WI38 (cell line): ENCODE measurements at regions not wholly inside any gene's neighbourhood (a gene's known extent, or its start where the extent isn't known, plus 50 kb on each side); places are given as distances from the start of the nearest gene placed in this dataset.

Experiments
- H3K4me3 ChIP-seq: 2 replicates; pipeline ENCODE4 v1.5.1; 2011; ENCODE audit warnings: low read depth, mild to moderate bottlenecking, control low read depth, low read length
- TF ChIP-seq, protein P1 (sequence below): IDR thresholded peaks from 2 replicates; pipeline ENCODE4 v1.5.1; 2012; ENCODE audit warnings: low read depth, mild to moderate bottlenecking, control low read depth, low read length

DNA sequence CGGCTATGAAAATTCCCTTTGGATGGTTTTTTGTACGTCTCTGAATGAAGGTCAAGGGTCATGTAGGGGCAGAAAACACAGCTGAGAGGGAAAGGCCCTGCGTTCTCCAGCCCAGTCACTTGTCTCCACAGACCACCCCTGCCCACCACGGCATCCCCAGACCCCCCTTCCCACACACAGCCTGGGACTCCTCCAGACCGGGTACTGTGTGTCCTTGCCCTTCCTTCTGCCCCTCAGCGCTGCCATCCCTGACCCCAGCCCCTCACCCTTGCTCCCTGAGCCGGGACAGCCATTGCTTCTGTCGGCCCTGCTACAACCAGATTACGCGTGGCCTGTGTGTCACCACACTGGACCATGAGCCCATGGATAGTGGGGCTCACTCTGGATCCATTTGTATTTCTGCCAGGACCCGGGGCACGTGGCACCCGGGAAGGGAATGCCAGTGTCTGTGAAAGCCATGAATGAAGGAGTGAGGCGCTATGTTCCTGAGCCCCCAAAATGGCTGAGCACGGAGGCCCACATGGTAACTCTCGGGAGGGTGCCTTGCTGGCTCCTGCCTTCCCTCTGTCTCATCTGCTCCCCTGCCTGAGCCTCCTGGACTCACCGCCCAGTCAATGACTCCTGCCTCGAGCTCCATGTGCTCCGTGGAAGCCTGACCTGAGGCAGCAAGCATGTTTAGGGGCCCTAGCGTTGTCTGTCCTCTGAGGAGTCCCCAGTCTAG is 139.1 kb upstream of the FOXF1 start:
- TF ChIP-seq, protein P1, sequence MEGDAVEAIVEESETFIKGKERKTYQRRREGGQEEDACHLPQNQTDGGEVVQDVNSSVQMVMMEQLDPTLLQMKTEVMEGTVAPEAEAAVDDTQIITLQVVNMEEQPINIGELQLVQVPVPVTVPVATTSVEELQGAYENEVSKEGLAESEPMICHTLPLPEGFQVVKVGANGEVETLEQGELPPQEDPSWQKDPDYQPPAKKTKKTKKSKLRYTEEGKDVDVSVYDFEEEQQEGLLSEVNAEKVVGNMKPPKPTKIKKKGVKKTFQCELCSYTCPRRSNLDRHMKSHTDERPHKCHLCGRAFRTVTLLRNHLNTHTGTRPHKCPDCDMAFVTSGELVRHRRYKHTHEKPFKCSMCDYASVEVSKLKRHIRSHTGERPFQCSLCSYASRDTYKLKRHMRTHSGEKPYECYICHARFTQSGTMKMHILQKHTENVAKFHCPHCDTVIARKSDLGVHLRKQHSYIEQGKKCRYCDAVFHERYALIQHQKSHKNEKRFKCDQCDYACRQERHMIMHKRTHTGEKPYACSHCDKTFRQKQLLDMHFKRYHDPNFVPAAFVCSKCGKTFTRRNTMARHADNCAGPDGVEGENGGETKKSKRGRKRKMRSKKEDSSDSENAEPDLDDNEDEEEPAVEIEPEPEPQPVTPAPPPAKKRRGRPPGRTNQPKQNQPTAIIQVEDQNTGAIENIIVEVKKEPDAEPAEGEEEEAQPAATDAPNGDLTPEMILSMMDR: no peak

DNA sequence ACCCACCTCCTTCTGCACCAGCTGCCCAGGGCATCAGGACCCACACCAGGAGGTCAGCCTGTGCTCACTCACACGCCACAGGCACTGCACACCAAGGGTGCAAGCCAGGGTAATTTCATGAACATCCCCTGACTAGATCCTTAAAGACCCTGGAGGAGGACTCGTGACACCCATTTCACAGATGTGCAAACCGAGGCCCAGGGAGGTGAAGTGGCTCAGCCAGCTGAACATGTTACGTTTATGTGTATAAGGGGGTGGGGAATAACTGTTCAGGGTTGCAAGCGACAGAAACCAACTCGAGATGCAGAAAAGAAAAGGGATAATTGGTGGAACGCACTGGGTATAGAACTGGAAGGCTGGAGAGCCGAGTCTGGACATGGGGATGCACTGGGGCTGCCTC is 138.1 kb upstream of the FOXF1 start:
- TF ChIP-seq, protein P1: no peak
- no peak overlapping the region for H3K4me3 ChIP-seq

More for the DNA sequence above, 139.1 kb upstream of the FOXF1 start:
- no peak overlapping the region for H3K4me3 ChIP-seq

DNA sequence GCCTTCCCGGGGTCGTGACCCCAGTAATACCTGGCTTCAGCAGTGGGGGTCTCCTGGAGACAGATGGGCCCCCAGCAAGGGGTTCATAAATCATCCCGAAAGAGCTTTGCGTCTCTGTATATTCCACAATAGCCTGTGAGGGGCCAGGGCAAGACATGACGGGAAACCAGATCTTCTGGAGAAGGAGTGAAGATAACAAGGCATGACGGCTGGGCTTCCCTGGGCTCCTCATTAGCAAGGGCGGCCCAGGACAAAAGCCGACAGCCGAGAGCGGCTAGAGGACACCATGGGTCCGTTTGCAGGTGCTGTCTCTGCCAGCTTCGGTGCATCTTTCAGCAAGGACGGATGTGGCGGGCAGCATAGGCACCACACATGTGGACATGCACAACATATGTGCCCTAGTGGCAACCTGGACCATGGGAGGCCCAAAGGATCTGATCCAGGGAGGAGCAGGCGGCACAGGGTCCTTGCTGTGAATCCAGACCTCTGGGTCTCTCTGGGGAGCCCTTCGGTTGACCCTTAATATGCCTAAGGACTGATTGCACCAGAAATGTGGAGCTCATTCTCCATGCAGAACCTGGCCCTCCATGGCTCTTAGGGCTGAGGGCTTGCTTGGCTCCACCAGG is 136.9 kb upstream of the FOXF1 start:
- H3K4me3 ChIP-seq: no peak overlapping the region

DNA sequence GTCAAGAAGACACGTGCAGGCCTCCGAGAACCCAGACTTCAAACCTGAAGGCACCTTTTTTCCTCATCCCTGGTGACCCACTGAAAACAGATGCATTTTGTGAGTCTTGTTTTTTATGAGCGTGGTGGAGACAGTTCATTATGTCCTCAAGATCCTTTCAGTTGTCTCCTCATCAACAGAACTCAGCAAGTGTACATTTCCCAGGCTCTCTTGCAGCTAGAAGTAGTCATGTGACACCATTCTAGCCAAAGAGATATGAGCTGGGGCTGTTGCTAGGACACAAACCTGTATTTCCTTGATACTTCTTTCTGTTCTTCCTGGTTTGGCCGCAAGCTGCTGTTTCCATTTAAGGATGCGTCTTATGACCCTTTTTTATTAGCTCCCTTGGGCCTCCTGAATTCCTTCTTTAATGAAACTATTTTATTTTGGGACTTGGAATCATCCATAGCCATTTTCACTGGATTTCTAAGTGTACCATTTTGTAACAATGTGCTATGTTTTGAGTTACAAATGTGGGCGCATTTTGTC is 135.7 kb upstream of the FOXF1 start:
- no peak overlapping the region for H3K4me3 ChIP-seq
- TF ChIP-seq, protein P1: no peak

More for the DNA sequence above, 136.9 kb upstream of the FOXF1 start:
- TF ChIP-seq, protein P1: no peak

DNA sequence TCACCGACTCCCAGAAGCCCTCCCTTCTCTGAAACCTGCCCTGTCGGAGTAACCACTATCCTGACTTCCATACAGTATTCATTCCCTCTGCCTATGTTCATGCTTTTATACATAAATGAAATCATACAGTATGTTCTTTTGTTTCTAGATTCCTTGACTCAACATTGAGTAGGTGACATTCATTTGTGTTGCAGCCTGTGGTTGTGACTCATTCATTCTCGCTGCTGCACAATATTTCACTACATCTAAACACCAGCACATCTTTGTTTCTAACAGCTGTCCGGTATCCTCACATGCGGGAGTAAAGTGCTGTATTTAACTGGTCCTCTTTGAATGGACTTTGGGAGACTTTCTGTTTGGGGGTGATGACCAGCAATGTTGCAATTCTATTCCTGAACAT is 135.0 kb upstream of the FOXF1 start:
- H3K4me3 ChIP-seq: no peak overlapping the region
- TF ChIP-seq, protein P1: no peak

DNA sequence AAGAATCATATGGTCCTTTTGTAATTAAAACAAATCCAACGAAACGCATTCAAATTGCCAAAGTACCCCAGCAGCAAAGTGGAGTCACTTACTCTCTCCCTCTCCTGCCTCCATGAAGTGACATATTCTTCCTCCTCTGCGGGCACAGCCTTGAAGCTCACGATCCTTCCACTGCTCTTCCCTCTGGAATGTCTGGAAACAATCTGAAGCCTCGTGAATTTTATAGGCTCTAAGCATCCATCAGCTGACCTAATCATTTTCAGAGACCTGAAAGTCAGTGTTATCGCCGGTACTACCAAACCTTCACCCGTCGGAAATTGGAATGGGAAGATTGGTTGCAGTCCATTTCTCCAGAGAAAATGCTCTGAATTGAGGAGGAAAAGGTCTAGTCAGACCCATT is 134.5 kb upstream of the FOXF1 start:
- TF ChIP-seq, protein P1: no peak
- no peak overlapping the region for H3K4me3 ChIP-seq

DNA sequence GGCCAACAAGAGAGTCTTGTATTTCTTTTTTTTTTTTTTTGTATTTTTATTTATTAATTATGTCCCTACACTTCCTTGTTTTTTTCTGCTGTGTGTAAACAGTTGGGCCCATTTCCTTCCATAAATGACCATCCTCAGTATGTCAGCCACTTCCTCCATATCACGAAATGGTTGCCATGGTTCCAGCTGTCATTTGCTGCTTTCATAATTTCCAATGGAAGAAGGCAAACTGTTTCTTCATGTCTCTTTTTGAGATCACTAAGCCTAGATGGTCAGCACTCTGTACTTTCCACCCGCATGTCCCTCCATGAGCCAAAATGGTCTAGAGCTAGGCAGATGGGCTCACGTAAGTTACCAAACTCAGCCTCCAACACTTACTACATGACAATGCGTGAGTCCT is 133.5 kb upstream of the FOXF1 start:
- no peak overlapping the region for H3K4me3 ChIP-seq
- TF ChIP-seq, protein P1: no peak
